Hematopoietic multipotent progenitor cell (in vitro differentiated cells): ENCODE measurements at regions not wholly inside any gene's neighbourhood (a gene's known extent, or its start where the extent isn't known, plus 50 kb on each side); places are given as distances from the start of the nearest gene placed in this dataset.
"Not testable (repeated sequence)": the region's sequence is repeated elsewhere in the genome, so short reads cannot be mapped to it uniquely, and the experiment has no call there.

ENCODE experiments used
- DNase-seq, 3 donors: peaks; one replicate each; pipeline ENCODE4 v3.0.0-alpha.2; 2011 to 2015; ENCODE audit warnings: low read depth in 2 of 3, low spot score in 2 of 3

DNA sequence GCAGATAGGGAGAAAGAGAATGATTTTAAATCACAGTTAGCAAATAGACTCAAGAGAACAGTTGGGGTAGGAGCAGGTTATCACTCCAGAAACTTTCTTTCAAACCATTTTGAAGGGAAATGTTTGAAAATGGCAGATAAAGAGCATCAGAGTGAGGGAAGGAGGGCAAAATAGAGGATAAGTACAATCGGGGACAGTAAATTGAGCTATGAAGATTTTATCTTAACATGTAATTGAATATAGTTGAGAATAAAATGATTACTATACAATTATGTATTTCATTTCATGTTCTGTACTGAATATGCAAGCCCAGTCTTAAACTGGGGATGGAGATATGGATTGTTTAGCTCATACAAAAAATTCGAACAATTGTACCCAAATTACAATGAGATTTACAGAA is 54.0 kb downstream of the MAP10 start:
- DNase-seq = no peak

DNA sequence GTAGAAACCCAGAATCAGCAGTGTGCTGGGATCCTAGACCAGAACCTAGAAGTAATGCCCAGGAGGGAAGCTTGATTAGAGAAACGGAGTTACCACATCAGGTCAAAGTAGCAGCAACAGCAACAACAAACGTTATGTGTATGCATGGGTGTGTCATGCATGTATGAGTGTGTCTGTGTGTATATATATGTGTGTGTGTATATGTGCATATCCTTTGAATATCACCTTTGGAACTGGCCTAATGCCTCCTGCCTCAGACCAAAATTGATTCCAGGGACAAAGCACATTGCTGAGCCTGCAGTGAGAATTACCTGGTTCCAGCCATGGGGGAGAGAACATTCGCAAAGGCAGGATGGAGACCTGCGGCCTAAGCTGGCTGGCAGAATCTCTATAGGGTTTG is 55.9 kb downstream of the MAP10 start:
- DNase-seq = no peak

DNA sequence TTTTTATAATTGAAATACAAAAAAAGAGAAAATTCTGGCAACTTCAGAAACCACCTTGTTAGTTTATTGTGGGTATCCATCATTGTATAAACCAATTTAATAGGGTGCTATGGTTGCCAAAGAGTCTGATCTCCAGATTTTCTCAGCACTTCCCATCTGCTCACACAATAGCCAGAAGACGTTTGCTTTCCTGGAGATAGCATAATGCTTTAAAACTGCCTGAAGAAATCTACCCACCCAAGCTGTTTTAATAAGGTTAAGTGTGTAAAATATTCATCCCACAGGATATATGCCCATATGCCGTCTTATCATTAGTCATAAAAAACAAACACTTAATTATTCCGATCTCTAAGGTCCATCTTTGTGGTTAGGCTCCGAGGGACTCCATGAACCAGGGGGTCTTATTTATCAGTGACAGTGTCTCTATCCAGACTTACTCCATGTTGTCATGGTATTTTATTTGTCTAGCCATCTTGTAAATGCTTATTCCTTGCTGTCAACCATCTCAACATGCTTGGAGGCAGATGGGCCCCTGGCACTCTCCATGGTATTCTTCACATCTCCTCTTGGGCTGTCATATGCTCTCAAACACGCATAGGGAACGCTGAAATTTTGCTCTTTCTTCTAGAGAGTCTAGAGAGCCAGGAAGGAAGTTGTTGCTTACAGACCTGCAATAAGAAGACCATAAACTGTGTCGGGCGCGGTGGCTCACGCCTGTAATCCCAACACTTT is 58.5 kb downstream of the MAP10 start:
- no peak for DNase-seq

DNA sequence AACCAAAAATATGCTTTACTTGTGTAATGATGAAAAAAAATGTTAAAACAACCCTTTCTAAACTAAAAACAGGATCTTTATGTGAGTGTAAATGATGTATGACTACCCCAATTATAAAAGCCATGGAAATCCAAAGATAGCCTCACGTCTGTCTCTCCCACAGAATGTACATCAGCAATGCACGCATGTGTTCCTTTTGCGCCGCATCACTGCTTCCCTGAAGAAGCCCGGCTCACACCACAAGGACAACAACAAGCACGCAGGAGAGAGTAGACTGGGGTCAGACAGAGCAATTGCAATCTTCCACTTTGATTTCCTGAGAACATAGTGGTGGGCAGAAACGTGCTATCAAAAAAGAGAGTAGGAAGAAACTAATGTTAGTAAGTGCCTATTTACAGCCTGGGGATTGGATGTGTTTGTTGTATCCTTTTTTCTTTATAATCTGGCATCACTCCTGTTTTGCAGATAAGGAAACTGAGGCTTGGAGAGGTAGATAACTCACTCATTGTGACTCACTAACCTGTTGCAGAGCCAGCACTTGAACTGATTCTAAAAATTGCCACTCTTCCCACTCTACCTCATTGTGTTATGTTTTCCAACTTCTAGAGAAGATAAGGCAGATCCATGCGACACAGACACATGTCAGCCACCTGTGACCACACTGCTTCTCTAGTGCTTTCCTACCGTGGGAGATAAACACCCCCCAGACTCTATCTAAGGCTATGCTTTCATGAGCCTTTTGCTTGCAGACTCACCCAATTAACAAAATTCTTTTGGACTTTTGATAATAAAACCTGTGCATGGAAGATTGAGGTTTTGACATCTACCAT is 60.1 kb downstream of the MAP10 start:
- no peak for DNase-seq

DNA sequence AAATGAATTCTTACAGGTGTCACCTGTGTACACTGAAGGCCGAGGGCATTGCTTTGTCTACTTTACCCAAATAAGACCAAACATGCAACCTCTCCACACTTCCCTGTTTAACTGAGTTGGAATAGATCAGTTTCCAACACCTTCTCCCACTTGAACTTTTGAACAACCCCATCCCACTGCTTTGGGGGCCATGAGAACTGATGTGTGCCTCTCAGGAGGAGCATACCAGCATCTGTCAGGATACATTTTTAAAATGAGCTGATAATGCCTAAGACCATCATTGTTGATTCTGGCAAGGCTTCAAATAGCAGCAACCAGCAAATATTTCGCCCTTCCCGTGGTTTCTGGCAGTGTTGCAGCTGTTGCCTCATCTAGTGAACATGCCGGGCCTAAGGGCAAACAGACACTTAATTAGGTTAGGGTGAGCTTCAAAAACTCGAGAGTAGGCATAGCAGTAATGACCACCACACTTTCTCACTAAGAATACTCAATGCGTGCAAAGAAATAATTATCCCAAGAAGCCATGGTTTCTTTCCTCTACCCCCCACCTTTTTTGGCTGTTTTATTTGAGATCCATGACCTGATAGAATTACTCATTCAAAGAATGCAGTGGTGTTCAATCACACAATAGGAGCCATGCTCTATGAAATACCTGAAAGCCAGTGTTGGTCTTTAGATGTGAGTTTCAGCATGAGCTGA is 63.7 kb downstream of the MAP10 start:
- no peak for DNase-seq

DNA sequence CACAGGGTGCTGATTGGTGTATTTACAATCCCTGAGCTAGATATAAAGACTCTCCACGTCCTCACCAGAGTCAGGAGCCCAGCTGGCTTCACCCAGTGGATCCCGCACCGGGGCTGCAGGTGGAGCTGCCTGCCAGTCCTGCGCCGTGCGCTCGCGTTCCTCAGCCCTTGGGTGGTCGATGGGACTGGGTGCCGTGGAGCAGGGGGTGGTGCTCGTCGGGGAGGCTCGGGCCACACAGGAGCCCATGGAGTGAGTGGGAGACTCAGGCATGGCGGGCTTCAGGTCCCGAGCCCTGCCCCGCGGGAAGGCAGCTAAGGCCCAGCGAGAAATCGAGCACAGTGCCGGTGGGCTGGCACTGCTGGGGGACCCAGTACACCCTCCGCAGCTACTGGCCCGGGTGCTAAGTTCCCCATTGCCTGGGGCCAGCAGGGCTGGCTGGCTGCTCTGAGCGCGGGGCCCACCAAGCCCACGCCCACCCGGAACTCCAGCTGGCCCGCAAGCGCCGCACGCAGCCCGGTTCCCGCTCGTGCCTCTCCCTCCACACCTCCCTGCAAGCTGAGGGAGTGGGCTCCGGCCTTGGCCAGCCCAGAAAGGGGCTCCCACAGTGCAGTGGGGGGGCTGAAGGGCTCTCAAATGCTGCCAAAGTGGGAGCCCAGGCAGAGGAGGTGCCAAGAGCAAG is 66.2 kb downstream of the MAP10 start:
- DNase-seq = not testable (repeated sequence)

DNA sequence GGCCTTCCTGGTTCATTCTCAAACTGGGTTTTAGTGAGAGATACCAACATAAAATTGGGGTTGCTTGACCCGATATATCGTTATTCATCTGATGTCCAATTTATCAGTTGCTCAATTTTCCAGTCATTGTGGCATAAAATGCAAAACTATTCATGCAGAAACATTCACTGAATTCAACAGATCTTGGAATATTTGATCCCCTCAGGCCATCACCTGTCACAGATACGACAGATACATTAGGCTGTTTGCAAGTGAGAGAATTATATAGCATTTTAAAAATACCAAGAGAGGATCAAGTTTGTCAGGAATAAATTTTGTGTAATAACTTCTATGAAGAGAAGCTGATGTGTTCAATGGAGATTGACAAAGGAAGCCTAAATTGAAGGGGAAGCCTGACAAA is 67.1 kb downstream of the MAP10 start:
- no peak for DNase-seq

DNA sequence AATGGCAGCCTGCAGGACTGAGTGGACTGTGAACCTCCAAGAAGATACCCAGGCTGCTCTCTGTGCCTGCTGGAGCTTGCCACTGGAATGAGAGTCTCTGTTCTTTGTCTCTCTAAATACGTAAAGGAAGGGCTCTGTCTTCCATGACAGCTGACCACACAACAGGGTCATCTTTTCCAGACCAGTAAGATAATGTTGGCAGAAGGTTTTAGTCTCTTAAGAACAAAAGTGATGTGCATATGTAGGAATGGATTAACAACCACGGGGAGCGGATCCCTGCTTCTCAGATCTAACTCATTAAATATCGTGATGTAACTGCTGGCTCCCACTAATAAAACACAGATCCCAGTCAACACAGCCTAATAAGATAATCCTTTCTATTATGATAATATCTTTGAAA is 67.5 kb downstream of the MAP10 start:
- DNase-seq = no peak

DNA sequence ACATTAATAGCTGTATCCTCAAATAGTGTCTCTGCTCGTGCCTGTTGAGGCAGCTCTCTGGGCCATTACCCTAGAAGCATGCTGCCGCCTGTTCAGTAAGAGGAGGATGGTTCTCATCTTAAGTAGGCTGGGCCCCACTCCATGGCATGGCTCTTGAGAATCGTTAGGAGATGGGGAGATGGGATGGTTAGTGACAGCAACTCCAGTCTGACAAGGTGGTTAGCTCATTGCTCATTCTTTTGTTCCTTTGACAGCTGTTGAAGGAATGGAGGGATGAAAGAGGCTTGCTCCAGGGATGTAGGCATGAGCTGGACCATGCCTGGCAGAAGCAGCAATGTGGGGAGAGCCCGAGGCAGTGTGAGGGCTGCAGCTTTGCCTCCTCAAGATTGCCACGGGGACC is 68.2 kb downstream of the MAP10 start:
- no peak for DNase-seq

DNA sequence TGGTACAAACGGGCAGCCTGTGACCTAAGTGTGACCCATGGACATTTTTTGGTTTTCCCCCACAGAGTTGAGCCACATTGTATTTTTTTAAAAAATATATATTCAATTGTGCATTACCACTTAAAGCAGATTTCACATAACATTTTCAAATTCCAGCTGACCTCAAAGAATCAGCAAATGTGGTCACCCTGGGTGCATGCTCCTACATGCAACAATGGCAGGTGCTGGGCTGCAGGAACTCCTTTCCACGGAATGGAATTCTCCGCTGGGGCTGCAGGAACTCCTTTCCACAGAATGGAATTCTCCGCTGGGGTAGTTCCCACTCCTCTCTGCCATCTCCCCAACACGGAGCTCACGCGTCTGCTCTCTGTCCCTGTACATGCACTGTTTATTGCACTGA is 68.7 kb downstream of the MAP10 start:
- DNase-seq = no peak

DNA sequence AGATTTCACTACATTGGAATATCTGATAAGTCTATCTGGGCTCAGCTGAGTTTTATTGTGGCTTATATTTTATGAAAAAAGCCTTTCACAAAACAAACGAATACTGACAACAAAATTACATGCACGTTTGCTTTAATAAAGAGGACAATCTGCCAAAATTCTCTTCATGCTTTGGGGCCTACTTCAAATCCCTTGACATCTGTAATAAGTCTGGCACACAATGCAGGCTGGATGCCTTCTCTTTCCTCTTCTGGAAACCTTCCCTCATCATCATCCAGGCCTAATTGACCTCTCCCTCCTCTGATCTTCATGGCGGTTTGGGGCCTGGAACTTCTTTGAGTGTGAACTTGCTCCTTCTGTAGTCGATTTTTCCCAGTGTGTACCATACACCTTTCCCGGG is 70.3 kb downstream of the MAP10 start:
- no peak for DNase-seq

DNA sequence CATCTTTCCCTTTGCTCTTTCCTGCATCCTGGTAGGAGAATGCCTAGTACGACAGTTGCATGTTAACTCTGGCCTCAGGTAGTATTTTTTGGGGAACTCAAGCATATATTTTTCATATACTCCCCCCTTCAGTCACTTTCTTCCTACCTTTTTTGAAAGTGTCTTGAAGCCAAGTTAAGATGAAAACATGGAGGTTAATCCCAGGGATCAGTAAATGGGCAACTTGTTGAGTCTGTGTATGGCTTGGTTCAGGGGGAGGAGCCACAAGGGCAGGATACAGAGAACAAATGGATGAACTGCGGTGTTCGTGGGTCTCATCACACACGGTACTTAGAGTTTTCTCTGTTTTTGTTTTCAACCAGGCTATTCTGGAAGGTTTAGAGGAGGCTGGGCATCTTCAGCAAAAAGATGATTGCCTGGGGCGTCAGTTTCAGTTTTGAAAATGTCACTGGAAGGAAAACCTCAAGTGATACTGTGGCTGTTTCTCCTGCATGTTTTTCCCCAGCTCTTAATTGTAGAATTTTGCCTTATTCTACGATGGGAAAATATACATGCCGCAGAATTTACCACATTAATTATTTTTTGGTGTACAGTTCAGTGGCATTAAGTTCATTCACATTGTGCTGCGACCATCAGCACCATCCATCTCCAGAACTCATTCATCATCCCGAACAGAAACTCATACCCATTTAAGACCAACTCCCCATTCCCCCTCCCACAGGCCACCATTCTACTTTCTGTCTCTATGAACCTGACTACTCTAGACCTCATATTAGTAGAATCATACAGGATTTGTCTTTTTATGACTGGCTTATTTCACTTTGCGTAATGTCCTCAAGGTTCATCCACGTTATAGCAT is 71.5 kb downstream of the MAP10 start:
- DNase-seq = no peak

DNA sequence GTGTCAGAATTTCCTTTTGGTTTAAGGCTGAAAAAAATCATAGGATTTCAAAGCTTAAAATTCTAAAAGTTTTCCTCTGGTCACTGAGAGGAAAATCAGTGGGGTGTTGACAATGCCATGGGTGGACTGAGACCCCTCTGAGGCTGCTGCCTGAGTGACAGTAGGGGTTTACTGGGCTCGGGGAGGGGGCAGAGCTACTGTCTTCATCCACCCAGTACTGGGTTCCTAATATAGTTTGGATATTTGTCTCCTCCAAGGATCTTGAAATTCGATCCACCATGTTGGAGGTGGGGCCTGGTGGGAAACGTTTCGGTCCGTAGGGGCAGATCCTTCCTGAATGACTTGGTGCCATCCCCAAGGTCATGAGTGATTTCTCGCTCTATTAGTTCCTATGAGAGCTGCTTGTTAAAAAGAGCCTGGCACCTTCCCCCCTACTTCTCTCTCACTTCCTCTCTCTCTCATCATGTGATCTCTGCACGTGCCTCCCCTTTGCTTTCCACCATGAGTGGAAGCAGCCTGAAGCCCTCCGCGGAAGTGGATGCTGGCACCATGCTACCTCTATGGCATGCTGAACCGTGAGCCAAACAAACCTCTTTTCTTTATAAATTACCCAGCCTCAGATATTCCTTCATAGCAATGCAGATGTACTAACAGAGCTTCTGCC is 72.3 kb downstream of the MAP10 start:
- DNase-seq = no peak

DNA sequence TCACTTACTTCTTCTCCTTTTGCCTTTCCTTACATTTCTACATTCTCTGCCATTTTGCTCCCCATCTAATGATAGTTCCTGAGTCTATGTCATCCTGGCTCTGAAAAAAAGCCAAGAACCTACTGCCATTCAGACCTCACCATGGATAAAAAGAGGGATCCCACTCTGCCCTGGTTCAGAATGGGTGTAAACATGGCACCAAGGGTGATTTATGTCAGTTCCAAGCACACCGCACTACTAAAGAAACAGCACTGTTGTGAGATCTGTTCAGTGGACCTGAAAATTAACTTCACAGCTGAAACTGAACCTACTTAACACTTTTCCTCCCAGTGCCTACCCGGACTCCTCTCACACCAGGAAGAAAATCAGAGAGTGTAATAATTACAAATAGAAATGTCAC is 72.3 kb upstream of the NTPCR start:
- DNase-seq = no peak

DNA sequence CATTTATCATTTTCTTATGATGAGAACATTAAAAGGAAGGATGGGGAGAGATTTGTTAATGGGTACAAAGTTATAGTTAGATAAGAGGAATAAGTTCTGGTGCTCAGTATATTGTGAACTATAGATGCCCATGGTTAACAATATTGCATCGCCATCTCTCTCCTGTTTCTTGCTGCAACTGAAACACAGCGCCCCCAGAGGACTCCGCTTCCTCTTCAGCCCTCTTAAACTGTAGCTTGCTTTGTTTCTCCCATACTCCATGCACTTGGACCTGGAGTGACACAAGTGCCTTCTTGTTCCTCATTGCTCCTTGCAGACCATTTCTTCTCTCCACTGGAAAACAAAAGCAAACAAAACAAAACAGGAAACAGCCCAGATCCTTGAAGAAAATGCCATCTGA is 70.1 kb upstream of the NTPCR start:
- DNase-seq = peak in 2 of 3 donors; percentile 8 to 20

DNA sequence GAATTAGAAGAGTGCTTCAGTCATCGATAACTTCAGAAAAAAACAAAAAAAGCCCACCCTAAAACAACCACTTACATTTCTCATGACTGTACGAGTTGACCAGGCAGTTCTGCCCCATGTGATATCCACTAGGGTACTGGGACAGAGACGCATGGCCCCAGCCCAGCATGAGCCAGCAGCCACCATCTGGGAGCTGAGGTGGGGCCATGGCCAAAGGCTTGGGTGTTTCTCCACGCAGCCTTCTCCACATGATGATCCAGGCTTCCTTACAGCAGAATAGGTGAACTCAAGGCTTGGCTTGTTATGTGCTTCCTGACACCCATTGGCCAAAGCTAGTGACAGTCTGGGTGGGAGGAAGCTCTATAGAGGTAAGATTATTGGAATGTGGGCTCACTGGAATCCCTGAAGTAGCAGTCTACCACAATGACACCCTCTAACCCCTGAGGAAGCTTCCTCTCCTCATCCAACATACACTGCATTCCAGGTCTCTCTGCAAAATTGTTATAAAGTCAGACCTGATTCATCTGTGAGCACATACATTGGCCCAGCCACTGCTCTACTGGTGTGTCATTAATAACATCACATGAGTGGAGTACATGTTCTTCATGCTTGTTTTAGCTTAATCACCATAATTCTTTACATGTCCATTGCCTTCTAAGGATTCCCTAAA is 66.3 kb upstream of the NTPCR start:
- no peak for DNase-seq

DNA sequence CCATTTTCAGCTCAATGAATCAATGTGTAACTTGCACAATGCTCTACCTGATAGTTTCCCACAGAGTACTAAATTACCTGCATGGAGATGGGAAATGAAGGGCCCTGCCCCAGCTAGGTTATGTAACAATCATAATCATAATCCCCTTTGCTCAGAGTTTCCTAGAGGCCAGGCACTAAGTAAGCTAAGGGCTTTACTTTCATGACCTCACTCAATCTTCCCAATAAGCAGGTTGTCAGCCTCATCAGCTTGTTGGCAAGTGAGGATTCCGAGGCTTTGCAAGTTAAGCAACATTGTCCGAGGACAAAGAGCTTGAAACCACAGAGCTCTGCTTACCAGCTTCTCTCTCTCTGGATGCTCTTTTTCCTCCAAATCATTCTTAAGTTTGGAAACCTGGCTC is 64.1 kb upstream of the NTPCR start:
- DNase-seq = no peak

DNA sequence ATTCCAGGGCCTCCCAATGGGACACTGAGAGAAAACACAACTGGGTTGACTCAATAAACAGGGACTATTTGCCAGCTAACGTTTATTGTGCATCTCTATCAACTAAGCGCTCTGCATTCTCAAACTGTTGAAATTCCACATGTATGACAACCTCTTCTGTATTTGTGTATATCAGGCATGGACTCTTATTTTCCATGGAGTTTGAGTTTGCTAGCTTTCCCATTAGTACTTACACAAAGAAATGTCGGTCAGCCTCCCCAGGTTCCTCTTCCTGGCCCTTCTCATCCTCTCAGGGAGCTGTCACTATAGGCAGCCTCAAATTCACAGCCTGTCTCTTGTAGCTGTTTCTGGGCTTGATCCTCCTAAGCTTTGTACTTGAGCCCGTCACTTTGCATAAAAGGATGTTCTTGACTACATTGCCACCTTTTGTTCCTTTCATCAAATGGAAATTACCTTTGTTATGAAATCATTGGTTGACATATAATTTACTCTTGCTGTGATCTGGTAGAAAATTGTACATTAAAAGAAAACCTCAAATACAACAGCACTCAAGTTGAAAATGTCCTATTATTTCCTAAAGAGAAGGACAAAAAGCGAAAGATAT is 60.0 kb upstream of the NTPCR start:
- DNase-seq = no peak

DNA sequence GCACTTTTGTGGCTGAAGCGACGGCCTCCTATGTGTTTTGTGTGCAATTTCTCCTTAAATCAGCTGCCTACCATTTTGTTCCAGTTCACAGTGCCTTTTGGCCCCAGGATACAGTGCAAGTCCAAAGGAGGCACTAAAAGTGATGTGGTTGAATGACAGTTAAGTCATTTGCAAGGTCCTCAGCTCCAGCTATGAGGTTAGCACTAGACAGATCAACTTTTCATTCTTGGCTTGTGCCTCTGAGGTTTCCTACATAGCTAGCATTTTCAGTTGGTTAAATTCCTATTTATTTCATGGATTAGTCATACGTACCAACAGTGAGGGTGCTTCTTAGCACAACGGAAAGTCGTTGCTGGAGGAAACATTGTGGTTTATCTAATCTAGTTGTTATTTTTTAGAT is 59.3 kb upstream of the NTPCR start:
- peak in 2 of 3 donors; percentile 7 to 19 for DNase-seq
